Ovary (tissue), 3 donors: ENCODE measurements at regions not wholly inside any gene's neighbourhood (a gene's known extent, or its start where the extent isn't known, plus 50 kb on each side); places are given as distances from the start of the nearest gene placed in this dataset.

Experiments used
- CTCF ChIP-seq, 3 donors: fragments of 450-650 bp in 2 of 3; fragments of 200-600 bp in 1 of 3; IDR thresholded peaks; one replicate each; pipeline versions ENCODE4 v1.5.1 to v1.8.0; 2016 to 2022; ENCODE audit warnings: antibody characterized with exemption in 3 of 3, mild to moderate bottlenecking in 1 of 3
- EP300 ChIP-seq: sonication (generic); formaldehyde crosslinking; IDR thresholded peaks from one replicate; pipeline ENCODE4 v1.6.1; 2017; ENCODE audit warnings: antibody characterized with exemption
- donor health status: DM: no; HTN: no; CAD: no.

- TF ChIP-seq CTCF (IDR thresholded peaks at IDR 0.05) (no peak), EP300 (no peak)
Observed at GRCh38 chr5:124193371-124193789, 553.1 kb downstream of the ZNF608 start.
